Neural cell (in vitro differentiated cells): ENCODE measurements at regions not wholly inside any gene's neighbourhood (a gene's known extent, or its start where the extent isn't known, plus 50 kb on each side); places are given as distances from the start of the nearest gene placed in this dataset.

Experiments used
- EZH2 ChIP-seq: fragments of 200-600, 300-800 bp; shearing (Covaris generic), sonication (generic); IDR thresholded peaks from 2 replicates; pipeline ENCODE4 v1.6.1; 2014; ENCODE audit warnings: antibody characterized with exemption, low read length, borderline replicate concordance, mild to moderate bottlenecking; ENCODE audit not compliant: insufficient read depth, poor library complexity, severe bottlenecking
- POLR2AphosphoS5 ChIP-seq: IDR thresholded peaks from 2 replicates; pipeline ENCODE4 v1.6.1; 2012
- SMC3 ChIP-seq: fragments of 450-650 bp; conservative IDR thresholded peaks from 2 replicates; pipeline ENCODE4 v1.6.1; 2014; ENCODE audit warnings: antibody characterized with exemption, mild to moderate bottlenecking, moderate library complexity; ENCODE audit not compliant: poor library complexity
- TF ChIP-seq, protein P1 (sequence below): fragments of 450-650 bp; IDR thresholded peaks from 2 replicates; pipeline ENCODE4 v1.5.1; 2014; ENCODE audit warnings: antibody characterized with exemption, mild to moderate bottlenecking, moderate library complexity; ENCODE audit not compliant: poor library complexity, severe bottlenecking

DNA sequence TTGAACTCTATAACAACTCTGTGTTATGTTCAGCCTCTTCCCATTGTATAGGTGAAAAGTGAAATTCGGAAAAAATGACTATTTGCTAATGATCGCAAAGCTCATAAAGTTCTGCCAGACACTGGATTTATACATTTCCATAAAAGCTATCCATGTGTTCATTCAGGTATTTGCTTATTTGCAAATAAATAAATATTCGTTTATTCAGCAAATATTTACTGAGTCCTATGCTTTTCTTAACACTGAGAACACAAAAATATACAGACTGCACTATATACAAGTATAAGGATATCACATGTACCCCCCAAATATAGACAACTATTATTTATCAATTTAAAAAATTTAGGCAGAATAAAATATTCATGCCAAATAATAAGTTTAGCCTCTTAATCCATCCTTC lies 63.2 kb upstream of the ATP8B1 start:
- TF ChIP-seq, protein P1, sequence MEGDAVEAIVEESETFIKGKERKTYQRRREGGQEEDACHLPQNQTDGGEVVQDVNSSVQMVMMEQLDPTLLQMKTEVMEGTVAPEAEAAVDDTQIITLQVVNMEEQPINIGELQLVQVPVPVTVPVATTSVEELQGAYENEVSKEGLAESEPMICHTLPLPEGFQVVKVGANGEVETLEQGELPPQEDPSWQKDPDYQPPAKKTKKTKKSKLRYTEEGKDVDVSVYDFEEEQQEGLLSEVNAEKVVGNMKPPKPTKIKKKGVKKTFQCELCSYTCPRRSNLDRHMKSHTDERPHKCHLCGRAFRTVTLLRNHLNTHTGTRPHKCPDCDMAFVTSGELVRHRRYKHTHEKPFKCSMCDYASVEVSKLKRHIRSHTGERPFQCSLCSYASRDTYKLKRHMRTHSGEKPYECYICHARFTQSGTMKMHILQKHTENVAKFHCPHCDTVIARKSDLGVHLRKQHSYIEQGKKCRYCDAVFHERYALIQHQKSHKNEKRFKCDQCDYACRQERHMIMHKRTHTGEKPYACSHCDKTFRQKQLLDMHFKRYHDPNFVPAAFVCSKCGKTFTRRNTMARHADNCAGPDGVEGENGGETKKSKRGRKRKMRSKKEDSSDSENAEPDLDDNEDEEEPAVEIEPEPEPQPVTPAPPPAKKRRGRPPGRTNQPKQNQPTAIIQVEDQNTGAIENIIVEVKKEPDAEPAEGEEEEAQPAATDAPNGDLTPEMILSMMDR: no peak
- TF ChIP-seq SMC3 (no peak), EZH2 (no peak), POLR2AphosphoS5 (no peak)
